HG02885 (cell line): ENCODE measurements at regions not wholly inside any gene's neighbourhood (a gene's known extent, or its start where the extent isn't known, plus 50 kb on each side); places are given as distances from the start of the nearest gene placed in this dataset.

Source experiments
- ATAC-seq: cut with Tn5 transposase; IDR thresholded peaks from one replicate; pipeline ENCODE4 v1.9.1; 2021; ENCODE audit warnings: mild to moderate bottlenecking; ENCODE audit not compliant: unreplicated experiment, poor library complexity

GRCh38 chr13:22447132-22447886 lies 733.5 kb upstream of the SGCG start:
- no peak for ATAC-seq

- ATAC-seq: no peak
Observed at GRCh38 chr13:22449251-22449650, 731.5 kb upstream of the SGCG start.

GRCh38 chr13:22451327-22451741 lies 729.4 kb upstream of the SGCG start:
- ATAC-seq: no peak

DNA sequence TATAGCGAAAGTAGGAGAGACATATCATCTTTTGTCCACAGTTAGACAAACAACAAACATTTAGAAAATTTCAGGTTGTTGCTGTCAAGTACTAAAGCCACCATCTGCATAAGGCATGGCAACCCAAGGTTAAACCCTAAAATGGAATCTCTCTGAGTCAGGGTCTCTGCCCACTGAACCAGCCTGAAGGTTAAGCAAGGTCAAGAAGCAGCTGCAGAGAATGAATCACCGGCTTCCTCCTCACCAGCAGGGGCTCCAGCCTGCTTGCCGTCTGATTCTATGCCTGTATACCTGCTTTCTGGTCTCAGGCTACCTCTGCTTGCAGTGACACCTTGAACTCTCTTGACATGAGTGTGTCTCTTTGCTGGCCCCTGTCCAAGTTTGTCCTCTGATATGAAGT lies 726.2 kb upstream of the SGCG start:
- no peak for ATAC-seq

- no peak for ATAC-seq
Observed at GRCh38 chr13:22455036-22455435, 725.7 kb upstream of the SGCG start.

GRCh38 chr13:22461854-22462490 lies 718.8 kb upstream of the SGCG start:
- no peak for ATAC-seq

DNA sequence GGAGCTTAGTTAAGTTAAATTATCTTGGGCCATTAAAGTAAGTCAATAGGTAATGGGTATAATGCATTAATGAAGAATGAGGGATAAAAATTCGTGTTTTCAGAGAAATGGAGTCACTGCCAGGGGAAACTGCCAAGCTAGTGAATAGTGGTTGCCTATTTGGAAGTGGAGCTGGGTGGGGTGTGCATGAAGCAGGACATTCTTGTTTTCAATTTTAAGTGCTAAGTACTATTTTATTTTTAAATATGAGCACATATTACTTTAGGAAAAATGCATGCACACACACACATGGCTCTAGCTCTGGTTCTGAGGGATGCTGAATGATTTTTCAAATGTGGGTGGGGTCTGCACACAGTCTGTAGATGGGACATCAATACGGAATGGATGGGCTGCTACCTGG lies 717.7 kb upstream of the SGCG start:
- ATAC-seq: no peak

- no peak for ATAC-seq
Observed at GRCh38 chr13:22468045-22468444, 712.7 kb upstream of the SGCG start.

DNA sequence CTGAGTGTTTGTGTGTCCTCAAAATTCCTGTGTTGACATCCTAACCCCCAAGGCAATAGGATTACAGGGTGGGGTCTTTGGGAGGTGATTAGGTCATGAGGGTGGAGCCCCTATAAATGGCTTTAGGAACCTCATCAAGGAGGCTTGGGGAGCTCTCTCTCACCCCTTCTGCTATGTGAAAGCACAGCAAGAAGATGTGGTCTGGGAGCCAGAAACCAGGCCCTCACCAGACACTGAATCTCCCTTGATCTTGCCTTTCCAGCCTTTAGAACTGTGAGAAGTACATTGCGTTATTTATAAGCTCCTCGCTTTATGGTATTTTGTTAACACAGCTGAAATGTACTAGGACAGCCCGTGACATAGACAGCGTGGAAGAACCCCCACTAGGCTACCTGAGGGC lies 712.0 kb upstream of the SGCG start:
- no peak for ATAC-seq

- ATAC-seq: no peak
Observed at GRCh38 chr13:22469452-22469851, 711.3 kb upstream of the SGCG start.

DNA sequence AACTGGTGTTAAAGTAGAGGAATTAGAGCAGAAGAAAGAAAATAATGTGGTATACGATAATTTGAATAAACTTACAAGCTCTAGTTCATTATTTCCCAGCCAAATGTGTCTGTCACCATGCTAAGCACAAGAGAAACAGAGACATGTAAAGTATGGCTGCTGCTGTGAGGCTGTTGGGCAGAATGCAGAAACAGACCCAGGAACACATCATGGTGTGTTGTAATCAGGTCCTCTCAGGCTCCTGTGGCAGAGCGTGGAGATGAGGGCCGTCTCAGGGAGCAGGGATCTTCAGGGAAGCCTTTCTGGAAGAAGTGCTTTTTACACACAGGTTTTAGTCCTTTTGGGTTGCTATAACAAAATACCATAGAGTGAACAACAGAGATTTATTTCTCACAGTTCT lies 710.7 kb upstream of the SGCG start:
- no peak for ATAC-seq

GRCh38 chr13:22482496-22483000 lies 698.2 kb upstream of the SGCG start:
- no peak for ATAC-seq

DNA sequence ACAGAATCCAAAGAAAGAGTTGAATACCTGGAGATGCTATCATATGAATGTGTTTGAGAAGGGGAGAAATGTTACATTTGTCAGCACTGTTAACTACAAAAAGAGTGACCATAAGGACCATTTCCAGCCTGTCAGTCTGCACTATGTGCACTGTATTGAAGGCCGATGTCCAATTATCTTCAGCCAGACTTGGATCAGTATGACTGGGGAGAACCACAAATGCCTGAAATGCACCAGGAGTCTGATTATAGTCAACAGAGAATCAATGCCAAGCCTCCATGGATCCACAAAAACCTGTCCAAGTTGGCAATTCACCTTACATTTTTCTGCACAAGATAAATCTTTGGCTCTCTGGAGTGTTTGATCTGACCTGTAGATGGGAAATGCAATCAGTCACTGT lies 697.5 kb upstream of the SGCG start:
- no peak for ATAC-seq

DNA sequence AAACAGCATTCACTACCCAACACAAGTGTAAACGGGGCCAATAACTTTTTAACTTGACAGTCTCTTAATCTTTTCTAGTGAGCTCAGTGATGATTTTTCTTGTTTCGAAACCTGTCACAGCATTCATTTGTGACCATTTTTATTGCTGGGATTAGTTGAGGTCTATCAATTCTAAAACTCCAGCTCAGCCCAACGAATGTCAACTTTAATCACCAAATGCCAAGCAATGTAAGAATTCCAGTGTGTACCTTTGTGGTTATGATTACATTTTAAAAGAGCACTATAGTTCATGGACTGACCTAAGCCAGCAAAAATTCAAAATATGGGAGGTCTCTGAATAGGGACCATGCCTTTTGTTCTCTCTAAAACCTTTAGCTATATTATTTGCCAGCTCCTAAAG lies 694.3 kb upstream of the SGCG start:
- ATAC-seq: no peak

- ATAC-seq: no peak
Observed at GRCh38 chr13:22487932-22488331, 692.8 kb upstream of the SGCG start.

GRCh38 chr13:22489771-22490170 lies 691.0 kb upstream of the SGCG start:
- no peak for ATAC-seq

- no peak for ATAC-seq
Observed at GRCh38 chr13:22495819-22496218, 685.0 kb upstream of the SGCG start.

- ATAC-seq: no peak
Observed at GRCh38 chr13:22496803-22497508, 683.8 kb upstream of the SGCG start.

DNA sequence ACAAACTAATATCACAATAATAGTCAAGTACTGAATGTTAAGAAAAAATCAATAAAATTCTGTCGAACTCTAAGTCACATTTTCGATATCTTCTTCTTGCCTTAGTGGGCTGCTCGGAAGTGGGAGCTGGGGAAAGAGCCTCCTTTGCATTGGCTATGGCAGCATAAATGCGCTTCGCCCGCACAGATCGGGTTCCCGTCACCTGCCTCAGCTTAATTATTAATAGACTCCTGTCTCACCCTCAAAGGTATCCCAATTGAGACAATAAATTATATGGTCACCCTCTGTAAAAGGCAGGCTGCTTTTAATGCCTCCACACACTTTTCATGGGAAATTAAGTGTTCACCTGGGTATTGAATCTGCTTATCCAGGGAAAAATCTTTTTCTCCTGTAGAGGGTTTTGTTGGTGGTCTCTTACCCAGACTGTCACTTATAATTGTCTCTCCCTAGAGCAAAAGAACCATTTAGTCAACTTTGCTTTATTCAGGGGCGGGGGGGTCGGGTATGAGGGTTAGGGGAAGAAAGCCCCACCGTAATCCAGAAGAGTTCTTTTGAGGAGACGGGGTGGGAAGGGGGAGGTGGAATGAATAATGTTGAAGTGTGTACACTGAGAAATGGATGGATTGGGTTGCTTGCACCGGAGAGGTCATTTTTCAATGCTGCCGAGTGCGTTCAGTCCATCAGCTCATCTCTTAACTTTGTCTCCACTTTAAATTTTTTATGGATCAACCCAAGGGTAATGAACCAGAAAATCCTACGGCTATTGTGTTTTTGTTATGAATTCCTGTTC lies 682.6 kb upstream of the SGCG start:
- ATAC-seq: no peak

- no peak for ATAC-seq
Observed at GRCh38 chr13:22499919-22500318, 680.9 kb upstream of the SGCG start.

- no peak for ATAC-seq
Observed at GRCh38 chr13:22505489-22505888, 675.3 kb upstream of the SGCG start.
